ENCODE measurements at regions not wholly inside any gene's neighbourhood (a gene's known extent, or its start where the extent isn't known, plus 50 kb on each side); places are given as distances from the start of the nearest gene placed in this dataset.

DNA sequence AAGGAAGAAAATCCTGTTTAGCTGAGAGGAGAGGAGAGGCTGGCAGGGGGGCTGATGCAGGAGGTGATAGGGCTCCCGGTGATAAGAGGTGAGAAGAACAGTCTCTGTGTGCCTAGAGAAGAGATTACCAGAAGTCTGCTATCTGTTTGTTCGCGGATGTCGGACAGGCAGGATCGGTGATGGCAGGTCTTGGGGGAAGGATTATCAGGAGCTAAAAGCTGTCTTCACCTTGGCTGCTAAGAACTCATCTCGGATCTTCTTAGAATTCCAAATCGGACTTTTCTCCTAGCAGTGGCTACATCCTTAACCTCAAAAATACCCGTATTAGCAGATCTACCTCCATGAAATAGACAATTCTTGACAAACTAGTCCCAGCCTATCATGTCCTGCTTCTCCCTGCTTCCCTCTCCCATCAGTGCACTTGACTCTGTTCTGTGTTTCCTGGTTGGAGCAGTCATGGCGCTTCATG, 282.1 kb upstream of the TRIB2 start:
- no peak overlapping the region for H3K4me3 ChIP-seq (ENCODE audit: low read depth, low read length)
- DNase-seq (ENCODE audit: low read depth) = no peak
- TF ChIP-seq, protein P1, sequence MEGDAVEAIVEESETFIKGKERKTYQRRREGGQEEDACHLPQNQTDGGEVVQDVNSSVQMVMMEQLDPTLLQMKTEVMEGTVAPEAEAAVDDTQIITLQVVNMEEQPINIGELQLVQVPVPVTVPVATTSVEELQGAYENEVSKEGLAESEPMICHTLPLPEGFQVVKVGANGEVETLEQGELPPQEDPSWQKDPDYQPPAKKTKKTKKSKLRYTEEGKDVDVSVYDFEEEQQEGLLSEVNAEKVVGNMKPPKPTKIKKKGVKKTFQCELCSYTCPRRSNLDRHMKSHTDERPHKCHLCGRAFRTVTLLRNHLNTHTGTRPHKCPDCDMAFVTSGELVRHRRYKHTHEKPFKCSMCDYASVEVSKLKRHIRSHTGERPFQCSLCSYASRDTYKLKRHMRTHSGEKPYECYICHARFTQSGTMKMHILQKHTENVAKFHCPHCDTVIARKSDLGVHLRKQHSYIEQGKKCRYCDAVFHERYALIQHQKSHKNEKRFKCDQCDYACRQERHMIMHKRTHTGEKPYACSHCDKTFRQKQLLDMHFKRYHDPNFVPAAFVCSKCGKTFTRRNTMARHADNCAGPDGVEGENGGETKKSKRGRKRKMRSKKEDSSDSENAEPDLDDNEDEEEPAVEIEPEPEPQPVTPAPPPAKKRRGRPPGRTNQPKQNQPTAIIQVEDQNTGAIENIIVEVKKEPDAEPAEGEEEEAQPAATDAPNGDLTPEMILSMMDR (IDR thresholded peaks at IDR 0.05; ENCODE audit: control insufficient read depth, extremely low read depth, insufficient read depth) = no peak

- DNase-seq (ENCODE audit: low read depth) = no peak
- TF ChIP-seq, protein P1 (IDR thresholded peaks at IDR 0.05; ENCODE audit: control insufficient read depth, extremely low read depth, insufficient read depth) = no peak
- H3K4me3 ChIP-seq (ENCODE audit: low read depth, low read length) = no peak overlapping the region
Measured at GRCh38 chr2:12435430-12436222, 281.1 kb upstream of the TRIB2 start.

DNA sequence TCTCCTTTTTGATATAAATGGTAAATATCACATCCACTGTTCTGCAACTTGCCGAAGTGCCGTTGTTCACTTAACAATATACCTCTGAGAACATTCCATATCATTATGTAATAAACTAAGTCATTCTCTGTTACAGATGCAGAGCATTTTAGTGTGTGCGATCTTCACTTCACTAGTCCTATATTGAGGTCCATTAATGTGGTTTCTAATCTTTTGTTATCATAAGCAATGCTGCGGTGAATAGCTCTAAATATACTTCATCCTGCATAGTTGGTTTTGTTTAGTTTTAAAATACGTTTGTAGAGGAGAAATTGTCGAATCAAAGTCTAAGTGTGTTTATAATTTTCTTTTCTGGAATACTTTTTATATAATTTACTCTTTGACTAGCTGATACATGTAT, 280.3 kb upstream of the TRIB2 start:
- no peak overlapping the region for H3K4me3 ChIP-seq (ENCODE audit: low read depth, low read length)
- DNase-seq (ENCODE audit: low read depth) = no peak
- TF ChIP-seq, protein P1 (IDR thresholded peaks at IDR 0.05; ENCODE audit: control insufficient read depth, extremely low read depth, insufficient read depth) = no peak

- no peak overlapping the region for H3K4me3 ChIP-seq (ENCODE audit: low read depth, low read length)
- no peak for DNase-seq (ENCODE audit: low read depth)
- TF ChIP-seq, protein P1 (IDR thresholded peaks at IDR 0.05; ENCODE audit: control insufficient read depth, extremely low read depth, insufficient read depth) = no peak
Measured at GRCh38 chr2:12436935-12437561, 279.7 kb upstream of the TRIB2 start.

DNA sequence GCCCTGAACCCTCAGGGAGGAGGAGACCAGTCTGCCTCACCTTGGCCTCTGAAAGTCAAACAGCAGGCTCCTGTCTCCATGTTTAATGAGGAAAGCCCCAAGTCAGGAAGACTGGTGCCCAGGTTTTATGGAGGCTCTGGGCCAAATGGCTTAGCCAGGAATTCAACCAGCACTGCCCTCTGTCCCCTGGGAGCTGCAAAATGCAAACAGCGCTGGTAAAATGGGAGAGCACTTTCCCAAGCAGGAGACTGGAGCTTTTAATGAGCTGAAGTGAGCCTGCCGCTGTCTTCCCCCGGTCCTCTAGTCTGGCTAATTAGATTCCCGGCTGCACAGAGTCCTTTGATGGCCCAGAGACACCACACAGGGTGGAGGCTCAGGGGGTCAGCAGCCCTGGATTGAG, 276.0 kb upstream of the TRIB2 start:
- H3K4me3 ChIP-seq (ENCODE audit: low read depth, low read length) = no peak overlapping the region
- peak; percentile 15 for DNase-seq (ENCODE audit: low read depth)
- TF ChIP-seq, protein P1 (IDR thresholded peaks at IDR 0.05; ENCODE audit: control insufficient read depth, extremely low read depth, insufficient read depth) = no peak

- TF ChIP-seq, protein P1 (IDR thresholded peaks at IDR 0.05; ENCODE audit: control insufficient read depth, extremely low read depth, insufficient read depth) = no peak
- no peak overlapping the region for H3K4me3 ChIP-seq (ENCODE audit: low read depth, low read length)
- peak; percentile 58 for DNase-seq (ENCODE audit: low read depth)
Measured at GRCh38 chr2:12441750-12442475, 274.8 kb upstream of the TRIB2 start.

All from LNCaP clone FGC (cell line).